HFF-Myc (cell line): ENCODE measurements at regions not wholly inside any gene's neighbourhood (a gene's known extent, or its start where the extent isn't known, plus 50 kb on each side); places are given as distances from the start of the nearest gene placed in this dataset.

Experiments
- DNase-seq: peaks from one replicate; pipeline ENCODE4 v3.0.0-alpha.2; 2011; ENCODE audit warnings: low read depth; ENCODE audit errors: extremely low read depth
- H3K4me3 ChIP-seq: replicated peaks from 2 replicates; pipeline ENCODE4 v1.5.1; 2011; ENCODE audit warnings: low read depth, mild to moderate bottlenecking, control low read depth, low read length
- TF ChIP-seq, protein P1 (sequence below): IDR thresholded peaks from 2 replicates; pipeline ENCODE4 v1.5.1; 2012; ENCODE audit warnings: mild to moderate bottlenecking, low read depth, low read length, control low read depth; ENCODE audit errors: missing control alignments

DNA sequence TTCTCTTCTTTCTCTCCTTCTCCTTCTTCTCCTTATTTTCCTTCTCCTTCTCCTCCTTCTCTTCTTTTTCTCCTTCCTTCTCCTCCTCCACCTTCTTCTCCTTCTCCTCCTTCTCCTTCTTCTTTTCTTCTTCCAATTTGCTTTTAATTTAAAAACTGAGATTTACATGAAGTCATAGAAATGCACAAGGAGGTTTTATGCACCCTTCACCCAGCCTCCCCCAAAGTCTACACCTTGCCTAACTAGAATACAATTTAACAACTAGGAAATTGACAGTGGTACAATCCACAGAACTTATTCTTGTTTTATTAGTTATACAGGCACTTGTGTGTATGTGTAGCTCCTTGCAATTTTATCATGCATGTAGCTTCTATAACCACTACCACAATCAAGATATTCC is 826.7 kb downstream of the KCNJ2 start:
- DNase-seq: no peak
- TF ChIP-seq, protein P1, sequence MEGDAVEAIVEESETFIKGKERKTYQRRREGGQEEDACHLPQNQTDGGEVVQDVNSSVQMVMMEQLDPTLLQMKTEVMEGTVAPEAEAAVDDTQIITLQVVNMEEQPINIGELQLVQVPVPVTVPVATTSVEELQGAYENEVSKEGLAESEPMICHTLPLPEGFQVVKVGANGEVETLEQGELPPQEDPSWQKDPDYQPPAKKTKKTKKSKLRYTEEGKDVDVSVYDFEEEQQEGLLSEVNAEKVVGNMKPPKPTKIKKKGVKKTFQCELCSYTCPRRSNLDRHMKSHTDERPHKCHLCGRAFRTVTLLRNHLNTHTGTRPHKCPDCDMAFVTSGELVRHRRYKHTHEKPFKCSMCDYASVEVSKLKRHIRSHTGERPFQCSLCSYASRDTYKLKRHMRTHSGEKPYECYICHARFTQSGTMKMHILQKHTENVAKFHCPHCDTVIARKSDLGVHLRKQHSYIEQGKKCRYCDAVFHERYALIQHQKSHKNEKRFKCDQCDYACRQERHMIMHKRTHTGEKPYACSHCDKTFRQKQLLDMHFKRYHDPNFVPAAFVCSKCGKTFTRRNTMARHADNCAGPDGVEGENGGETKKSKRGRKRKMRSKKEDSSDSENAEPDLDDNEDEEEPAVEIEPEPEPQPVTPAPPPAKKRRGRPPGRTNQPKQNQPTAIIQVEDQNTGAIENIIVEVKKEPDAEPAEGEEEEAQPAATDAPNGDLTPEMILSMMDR: no peak
- no peak overlapping the region for H3K4me3 ChIP-seq

DNA sequence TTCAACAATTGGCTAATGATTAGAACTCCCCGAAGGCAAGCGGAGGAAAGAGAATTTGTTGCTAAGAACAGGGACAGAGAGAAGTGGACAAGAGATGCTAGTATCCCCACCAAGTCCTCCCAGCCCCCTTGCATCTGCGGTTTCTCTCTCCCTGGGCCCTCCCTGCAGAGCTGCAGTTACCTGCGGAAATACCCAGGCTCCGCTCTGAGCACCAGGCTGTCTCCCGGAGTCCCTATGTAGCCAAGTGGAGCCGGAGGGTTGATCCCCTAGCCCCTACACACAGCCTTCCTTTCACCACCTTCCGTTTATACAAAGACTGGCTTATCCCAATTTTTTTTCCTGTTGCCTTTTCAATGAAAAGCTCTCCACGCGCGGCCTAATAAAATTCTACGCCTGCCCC is 834.4 kb downstream of the KCNJ2 start:
- no peak overlapping the region for H3K4me3 ChIP-seq
- DNase-seq: no peak
- TF ChIP-seq, protein P1: no peak

DNA sequence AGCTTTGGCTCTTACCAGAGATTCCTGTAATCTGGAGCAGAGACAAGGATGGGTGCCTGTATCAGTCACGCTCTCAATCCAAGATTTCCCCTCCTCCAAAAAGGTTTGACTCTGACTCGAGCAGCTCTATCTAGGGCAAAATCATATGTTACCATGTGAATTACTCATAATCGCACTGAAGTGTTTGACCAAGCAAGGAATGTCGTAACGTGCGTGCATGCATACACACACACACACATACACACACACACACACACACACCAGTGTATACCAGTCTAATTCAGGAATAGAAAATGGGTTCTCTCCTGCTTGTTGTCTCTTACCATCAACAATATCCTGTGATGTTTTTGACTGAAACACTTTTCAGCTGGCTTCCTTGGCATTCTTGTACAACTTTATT is 835.1 kb downstream of the KCNJ2 start:
- no peak overlapping the region for H3K4me3 ChIP-seq
- TF ChIP-seq, protein P1: no peak
- DNase-seq: no peak

DNA sequence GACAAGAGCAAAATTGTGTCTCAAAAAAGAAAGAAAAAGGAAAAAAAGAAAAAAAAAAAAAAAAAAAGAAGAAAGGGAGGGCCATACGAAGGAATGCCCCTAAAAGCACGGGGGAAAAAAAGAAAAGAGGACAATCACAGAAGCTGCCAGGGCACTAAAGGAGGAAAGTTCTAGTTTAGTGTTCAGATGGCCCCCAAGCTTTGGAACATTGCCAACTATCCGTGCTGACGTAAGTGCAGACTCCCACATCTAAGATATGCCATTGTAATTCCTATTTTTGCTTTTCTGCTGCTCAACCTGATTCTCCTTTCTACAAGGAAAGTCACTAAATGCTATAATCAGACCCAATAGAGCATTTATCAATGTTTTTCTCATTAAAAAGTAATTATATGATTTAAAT is 842.1 kb downstream of the KCNJ2 start:
- DNase-seq: no peak
- H3K4me3 ChIP-seq: no peak overlapping the region
- TF ChIP-seq, protein P1: no peak

DNA sequence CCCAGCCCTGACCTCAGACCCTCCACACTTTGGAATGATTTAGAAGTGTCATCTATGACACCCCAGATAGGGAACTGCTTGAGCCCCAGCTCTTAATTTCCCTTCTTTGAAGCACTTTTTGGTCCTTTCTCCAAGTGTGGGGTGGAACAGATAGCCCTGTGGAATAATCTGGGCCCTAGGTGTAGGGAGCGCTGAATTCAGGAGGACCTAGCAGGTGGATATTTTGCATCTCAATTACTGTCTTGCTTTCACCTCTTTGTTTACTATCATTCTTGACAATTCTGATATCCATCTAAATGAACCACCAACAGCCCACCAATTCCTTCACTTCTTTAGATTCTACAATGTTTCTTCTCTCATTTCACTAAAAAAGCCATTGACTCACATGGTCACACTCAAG is 850.4 kb downstream of the KCNJ2 start:
- H3K4me3 ChIP-seq: no peak overlapping the region
- no peak for DNase-seq
- TF ChIP-seq, protein P1: no peak

DNA sequence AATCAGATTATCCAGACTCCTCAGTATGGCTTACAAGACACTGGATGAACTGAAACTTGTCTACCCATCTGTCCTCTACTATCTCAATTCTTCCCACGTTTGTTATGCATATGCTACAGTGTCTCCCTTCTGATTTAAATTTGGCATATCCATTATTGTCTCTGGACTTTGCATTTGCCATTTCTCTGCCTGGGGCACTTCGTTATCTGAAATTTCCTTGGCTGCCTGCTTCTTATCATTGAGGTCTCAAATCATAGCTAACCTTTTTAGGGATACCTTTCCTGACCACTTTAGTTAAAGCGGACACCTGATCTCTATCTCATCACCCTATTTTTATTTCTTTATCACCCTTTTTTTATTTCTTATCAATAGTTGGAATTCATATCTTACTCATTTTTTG is 853.4 kb downstream of the KCNJ2 start:
- no peak overlapping the region for H3K4me3 ChIP-seq
- TF ChIP-seq, protein P1: no peak
- DNase-seq: no peak

DNA sequence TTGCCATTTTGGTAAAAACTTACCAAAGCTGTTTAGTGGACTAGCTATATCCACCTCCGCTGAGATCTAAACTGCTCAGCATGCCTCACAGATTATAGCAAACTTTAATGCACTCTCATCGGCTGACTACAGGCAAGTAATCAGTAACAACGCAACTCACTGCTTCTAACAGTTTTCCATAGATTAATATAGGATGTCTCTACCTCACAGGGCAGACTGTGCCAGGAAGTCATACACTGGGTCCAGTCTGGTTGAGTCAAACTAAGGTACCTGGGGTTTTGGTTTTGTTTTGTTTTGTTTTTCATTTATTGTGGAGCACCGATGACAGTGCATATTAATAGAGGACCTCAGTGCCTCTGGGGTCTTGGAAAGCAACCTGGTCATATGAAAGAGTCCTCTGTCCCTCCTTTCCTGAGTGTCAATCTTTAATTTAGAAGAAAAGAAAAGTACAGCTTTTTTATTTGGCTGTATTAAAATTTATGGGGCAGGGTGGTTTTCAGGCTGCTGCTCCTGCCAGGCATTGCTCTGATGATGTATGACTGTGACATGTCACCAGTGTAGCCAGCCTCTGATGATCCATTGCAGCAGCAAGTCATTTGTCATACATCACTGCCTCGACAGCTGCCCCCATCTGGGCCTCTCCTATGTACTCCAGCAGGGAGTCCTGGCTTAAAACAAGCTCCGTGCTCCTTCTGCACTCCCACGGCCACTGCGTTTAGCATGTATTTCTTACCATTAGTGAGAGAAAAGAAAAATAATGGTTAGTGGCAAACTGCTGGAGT is 854.1 kb downstream of the KCNJ2 start:
- TF ChIP-seq, protein P1: no peak
- DNase-seq: no peak
- no peak overlapping the region for H3K4me3 ChIP-seq
